ENCODE measurements at regions not wholly inside any gene's neighbourhood (a gene's known extent, or its start where the extent isn't known, plus 50 kb on each side); places are given as distances from the start of the nearest gene placed in this dataset.

DNA sequence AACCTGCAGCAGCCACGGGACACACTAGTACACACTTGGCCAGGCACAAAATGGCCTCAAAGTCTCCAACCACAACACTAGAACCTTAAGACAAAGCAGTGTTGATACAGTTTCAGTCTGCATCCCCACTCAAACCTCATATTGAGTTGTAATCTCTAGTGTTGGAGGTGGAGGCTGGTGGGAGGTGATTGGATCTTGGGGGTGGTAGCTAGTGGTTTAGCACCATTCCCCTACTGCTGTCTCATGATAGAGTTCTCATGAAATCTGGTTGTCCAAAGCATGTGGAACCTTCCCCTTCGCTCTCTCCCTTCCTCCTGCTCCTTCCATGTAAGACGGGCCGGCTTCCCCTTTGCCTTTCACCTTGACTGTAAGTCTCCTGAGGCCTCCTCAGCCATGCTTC is 638.7 kb downstream of the UQCRFS1 start:
- no peak overlapping the region for H3K27ac ChIP-seq
- H3K36me3 ChIP-seq: no peaks in the 10 kb centered on the region
- no peak overlapping the region for H3K4me3 ChIP-seq
- DNase-seq (ENCODE audit: low spot score in 2 of 2): no peak
- H3K9me3 ChIP-seq: no peaks in the 10 kb centered on the region
- no peaks in the 10 kb centered on the region for H3K4me1 ChIP-seq
- TF ChIP-seq, protein P1, sequence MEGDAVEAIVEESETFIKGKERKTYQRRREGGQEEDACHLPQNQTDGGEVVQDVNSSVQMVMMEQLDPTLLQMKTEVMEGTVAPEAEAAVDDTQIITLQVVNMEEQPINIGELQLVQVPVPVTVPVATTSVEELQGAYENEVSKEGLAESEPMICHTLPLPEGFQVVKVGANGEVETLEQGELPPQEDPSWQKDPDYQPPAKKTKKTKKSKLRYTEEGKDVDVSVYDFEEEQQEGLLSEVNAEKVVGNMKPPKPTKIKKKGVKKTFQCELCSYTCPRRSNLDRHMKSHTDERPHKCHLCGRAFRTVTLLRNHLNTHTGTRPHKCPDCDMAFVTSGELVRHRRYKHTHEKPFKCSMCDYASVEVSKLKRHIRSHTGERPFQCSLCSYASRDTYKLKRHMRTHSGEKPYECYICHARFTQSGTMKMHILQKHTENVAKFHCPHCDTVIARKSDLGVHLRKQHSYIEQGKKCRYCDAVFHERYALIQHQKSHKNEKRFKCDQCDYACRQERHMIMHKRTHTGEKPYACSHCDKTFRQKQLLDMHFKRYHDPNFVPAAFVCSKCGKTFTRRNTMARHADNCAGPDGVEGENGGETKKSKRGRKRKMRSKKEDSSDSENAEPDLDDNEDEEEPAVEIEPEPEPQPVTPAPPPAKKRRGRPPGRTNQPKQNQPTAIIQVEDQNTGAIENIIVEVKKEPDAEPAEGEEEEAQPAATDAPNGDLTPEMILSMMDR (IDR thresholded peaks at IDR 0.05): no peak
- intact Hi-C loops (cut with DNase I): no loop called here
- no peaks in the 10 kb centered on the region for H3K27me3 ChIP-seq

DNA sequence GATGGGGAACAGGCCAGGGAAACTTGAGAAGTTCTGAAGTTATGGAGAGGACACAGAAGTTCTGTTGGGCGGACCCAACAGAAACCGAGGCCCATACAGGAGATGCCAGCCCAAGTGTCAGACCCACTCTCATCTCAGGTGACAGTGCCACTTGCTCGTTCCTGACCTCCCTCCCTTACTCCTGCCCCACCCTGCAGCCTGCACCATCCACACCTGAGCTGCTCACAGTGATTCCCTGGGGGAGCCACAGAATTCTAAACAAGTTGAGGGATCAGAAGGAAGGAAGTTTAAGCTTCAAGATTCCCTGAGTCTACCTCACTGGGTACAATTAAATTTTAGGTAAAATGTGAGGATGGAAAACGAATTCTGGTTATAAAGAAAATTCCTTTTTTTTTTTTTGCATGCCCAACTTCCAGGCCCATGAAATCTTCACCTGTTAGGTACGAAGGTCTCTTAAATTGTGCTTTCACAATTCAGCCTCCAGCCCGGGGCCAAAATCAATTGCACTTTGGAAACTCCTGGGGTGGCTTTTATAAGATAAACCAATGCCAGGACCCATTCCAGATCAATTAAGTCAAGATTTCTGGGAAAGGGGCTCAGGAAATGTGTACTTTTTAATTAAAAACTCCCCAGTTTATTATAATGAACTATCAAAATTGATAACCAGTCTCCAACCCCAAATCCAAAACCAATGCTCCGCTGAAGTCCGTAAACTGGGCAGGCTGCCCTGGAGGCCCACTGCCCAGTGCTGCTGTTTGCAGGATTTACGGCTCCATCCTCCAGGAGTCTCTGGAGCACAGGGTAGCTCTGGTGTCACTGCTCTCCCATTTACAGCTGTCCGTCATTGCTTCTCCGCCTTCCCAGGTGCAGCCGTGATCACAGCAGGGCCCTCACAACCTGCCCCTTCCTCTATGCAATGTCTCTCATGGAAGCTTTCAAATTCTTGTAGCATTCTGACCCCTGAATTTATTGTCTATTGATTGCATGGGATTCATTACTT is 643.5 kb downstream of the UQCRFS1 start:
- Histone ChIP-seq H3K4me1 (no peaks in the 10 kb centered on the region), H3K4me3 (no peak overlapping the region), H3K9me3 (no peaks in the 10 kb centered on the region), H3K27me3 (no peaks in the 10 kb centered on the region), H3K27ac (no peak overlapping the region), H3K36me3 (no peaks in the 10 kb centered on the region)
- intact Hi-C loops (cut with DNase I): no loop called here
- TF ChIP-seq, protein P1 (IDR thresholded peaks at IDR 0.05): no peak
- DNase-seq (ENCODE audit: low spot score in 2 of 2): no peak

- H3K36me3 ChIP-seq: no peaks in the 10 kb centered on the region
- intact Hi-C loops (cut with DNase I): no loop called here
- TF ChIP-seq, protein P1 (IDR thresholded peaks at IDR 0.05): no peak
- H3K9me3 ChIP-seq: no peaks in the 10 kb centered on the region
- no peak overlapping the region for H3K4me3 ChIP-seq
- DNase-seq (ENCODE audit: low spot score in 2 of 2): no peak
- H3K27ac ChIP-seq: no peak overlapping the region
- no peaks in the 10 kb centered on the region for H3K27me3 ChIP-seq
- no peaks in the 10 kb centered on the region for H3K4me1 ChIP-seq
Measured at GRCh38 chr19:28567834-28568233, 645.1 kb downstream of the UQCRFS1 start.

DNA sequence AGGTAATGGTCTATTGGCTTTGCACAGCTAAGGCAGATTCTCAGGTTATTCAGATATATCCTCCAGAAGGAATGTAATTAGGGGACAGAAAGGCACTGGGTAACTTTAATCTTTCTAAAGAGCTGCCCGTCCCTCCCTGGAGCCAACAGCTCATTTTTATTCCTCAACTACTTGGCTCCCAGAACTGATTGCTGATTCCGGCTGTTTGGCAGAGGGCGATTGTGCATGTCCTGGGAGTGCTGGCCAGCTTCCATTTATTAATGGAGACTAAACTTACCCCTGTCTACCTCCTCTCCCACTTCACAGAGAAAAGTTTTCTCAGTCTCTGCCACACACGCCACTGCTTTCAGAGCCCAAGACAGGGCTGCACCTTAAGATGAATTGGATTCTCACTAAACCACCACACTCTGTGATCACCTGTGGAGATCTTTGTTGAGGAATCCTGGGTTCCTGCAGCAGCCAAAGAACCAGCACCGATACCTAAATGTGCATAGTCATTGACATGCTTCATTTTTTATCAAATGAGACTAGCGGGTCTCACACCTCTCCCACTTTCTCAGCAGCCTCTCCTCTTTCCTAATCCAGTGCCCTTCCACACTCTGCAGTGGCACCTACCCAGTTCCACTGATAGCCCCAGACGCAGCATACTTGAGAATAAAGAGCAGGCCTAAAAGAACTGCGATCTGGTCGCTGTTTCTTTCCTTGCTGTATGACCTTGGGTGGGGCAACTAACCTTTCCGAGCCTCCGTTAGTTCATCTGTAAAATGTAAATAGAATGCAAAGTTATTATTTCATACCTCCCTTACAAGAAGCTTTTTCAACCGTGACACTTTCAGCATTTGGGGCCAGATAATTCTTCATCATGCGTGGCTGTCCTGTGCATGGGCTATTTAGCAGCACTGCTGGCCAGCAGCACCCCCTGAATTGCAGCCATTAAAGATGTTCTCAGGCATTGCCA is 648.7 kb downstream of the UQCRFS1 start:
- no peaks in the 10 kb centered on the region for H3K9me3 ChIP-seq
- no peaks in the 10 kb centered on the region for H3K36me3 ChIP-seq
- H3K4me1 ChIP-seq: no peaks in the 10 kb centered on the region
- no peak for DNase-seq (ENCODE audit: low spot score in 2 of 2)
- intact Hi-C loops (cut with DNase I): no loop called here
- no peak overlapping the region for H3K4me3 ChIP-seq
- no peak overlapping the region for H3K27ac ChIP-seq
- TF ChIP-seq, protein P1 (IDR thresholded peaks at IDR 0.05): no peak
- no peaks in the 10 kb centered on the region for H3K27me3 ChIP-seq

DNA sequence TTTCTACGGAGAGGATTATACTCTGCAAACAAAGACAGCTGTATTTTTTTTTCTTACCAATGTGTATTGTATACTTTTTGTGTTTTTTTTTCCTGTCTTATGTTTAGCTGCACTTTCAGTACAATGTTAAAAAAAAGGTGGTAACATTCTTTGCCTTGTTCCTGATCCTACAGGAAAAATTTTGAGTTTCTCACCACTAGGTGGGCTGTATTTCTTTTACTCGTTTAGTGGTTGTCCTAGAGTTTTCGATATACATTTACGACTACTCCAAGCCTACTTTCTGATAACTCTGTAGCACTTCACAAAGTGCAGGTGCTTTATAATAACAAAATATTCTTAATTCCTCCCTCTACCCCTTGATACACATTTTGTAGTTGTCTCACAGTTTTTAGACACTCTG is 652.2 kb downstream of the UQCRFS1 start:
- H3K4me3 ChIP-seq: no peak overlapping the region
- no peaks in the 10 kb centered on the region for H3K4me1 ChIP-seq
- H3K27ac ChIP-seq: no peak overlapping the region
- TF ChIP-seq, protein P1 (IDR thresholded peaks at IDR 0.05): no peak
- intact Hi-C loops (cut with DNase I): no loop called here
- no peaks in the 10 kb centered on the region for H3K9me3 ChIP-seq
- no peak for DNase-seq (ENCODE audit: low spot score in 2 of 2)
- no peaks in the 10 kb centered on the region for H3K27me3 ChIP-seq
- no peaks in the 10 kb centered on the region for H3K36me3 ChIP-seq
